SK-N-DZ (cell line): ENCODE measurements at regions not wholly inside any gene's neighbourhood (a gene's known extent, or its start where the extent isn't known, plus 50 kb on each side); places are given as distances from the start of the nearest gene placed in this dataset.

Experiments
- DNase-seq: peaks from one replicate; pipeline ENCODE4 v3.0.0-alpha.2; 2015; ENCODE audit warnings: low spot score

DNA sequence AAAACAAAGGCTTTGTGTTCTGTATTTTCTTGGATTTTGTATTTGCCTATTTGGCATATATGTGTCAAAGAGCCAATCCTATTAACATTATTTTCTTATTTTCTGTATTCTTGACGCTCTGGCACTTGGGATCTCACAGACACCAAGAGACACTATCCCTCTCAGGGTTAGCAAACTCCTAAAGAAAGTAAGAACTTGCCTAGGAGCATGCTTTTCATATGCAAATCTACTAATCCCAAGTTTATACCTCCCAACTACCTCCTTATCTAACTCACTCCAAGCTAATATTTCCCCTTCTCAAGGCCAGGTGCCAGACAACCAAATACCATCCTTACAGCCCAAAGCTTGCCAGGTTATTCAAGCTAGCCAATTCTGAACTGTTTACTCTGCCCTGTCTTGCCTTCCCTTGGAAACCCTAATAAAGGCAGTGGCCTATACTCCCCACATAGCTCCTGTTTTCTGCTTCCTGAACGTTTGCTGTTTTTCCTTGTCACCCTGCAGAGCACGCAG lies 455.4 kb upstream of the ANO3 start:
- no peak for DNase-seq

DNA sequence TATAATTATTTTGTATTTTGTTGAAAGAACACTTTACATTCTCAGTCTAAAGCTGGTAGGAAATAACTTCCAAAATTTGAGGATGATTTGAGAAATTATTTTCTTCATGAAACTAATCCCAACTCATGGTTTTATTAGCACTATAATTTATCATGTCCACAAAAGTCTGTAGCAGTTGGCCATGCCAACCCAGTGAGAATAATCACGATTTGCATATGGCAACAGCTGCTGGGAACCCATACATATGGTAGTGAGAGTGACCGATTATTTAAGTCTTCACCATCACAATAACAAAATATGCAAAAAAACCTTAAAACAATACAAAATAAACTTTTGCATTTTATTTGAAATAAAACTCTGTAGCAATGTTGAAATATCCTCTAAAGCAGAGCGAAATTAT lies 445.9 kb upstream of the ANO3 start:
- no peak for DNase-seq

DNA sequence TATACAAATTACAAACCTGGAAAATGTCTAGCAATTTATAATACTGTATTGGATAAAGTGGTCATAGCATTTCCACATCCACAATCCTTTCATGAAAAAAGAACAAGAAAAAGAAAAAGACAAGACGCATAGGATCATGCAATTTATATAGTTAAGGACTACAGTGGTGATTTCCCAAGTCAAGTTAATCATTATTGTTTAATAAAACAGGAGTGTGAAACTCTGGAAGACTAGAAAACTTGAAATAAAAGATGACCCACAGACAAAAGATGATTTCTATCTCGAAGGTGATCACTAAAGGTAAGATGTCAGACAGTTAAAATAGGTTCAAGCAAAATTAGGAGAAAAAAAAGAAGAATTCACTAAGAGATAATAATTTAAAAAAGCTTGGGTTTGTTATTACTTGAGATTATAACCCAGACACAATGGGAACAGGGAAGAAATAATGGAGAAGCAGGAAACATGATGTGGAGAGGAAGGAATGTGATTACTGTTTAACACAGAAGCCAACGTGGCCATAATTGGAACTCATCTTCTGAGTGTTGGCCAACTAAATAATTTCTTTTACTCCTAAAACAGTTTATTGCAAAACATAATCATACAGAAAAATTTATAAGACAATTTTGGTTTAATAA lies 441.2 kb upstream of the ANO3 start:
- DNase-seq, result no peak

DNA sequence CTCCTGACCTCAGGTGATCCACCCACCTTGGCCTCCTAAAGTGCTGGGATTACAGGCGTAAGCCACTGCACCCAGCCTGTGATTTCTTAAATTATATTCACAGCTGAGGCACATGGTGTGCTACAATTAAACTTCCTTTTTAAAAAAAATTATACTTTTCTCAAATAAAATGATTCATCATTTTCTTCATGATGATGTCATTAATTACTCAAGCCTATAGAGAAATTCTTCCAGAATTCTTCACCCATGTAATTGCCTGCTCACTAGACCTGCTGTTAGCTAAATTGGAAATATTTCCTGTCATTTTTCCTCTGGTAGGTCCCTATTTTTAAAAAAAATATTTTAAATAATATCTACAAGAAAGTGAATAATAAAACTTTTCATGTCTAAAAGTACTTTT lies 440.0 kb upstream of the ANO3 start:
- no peak for DNase-seq

DNA sequence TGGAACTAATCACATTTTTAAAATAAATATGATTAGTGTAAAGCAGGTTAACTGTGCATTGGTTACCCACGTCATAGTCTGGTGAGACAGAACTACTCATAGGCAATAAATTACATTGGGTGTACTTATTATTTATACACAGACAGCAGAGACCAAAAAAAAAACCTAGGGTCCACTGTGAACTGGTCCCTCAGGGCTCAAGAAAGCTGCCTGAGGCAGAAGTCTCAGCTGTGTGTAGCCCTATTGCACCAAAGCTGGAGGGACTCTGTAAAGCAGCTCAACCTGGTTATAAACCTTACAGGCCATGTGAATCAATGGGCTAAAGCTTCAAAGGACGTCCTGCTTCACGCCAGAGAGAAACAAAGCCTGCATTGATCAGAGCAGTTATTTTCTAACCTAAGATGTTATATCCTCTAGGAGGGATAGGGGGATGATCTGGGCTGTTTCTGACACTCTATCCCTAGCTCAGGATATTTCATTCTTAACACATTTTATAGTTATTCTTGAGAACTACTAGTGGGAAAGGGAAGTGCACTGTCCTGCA lies 432.2 kb upstream of the ANO3 start:
- DNase-seq, result no peak

DNA sequence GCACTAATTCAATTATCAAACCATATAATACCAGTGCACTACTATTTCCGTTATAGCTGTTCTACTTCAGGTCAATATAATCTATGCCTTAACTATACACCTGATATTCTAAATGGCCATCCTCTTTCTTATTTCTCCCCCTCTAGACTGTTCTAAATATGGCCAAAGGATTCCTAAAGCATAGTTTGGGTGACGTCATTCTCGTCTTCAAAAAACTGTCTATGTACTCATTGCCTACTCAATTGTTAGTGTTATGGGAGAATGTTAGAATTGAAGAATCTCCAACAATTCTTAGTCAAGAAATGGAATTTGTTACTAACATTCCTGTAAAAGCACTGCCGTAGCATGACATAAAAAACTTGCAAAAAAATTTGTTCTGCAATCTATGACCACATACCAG lies 431.1 kb upstream of the ANO3 start:
- DNase-seq, result no peak

DNA sequence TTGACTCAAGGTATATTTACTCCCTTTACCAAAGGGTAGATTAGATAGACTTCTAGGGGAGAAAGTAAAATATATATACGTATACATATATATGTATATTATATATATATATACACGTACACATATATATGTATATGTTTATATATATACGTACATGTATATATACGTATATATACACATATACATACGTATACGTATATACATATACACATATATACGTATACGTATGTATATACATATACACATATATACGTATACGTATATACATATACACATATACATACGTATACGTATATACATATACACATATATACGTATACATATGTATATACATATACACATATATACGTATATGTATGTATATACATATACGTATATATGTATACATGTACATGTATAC lies 430.5 kb upstream of the ANO3 start:
- DNase-seq, result no peak

DNA sequence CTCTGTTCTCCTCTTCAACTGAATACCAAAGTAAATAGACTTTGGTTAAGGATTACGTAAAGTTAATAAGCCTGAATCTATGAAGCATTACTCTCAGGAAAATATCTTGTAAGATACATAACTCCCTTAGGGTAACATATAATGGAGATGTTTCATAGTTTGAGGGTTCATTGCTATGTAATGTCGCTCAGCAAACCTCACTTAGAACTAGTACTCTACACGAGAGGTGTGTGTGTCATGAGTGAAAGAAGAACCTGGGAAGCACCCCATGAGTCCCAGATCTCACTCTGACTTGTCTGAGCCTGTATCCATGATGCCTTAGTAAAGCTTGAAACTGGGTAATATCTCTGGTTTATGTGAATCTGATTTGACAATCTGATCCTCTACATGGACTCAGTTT lies 429.5 kb upstream of the ANO3 start:
- DNase-seq, result no peak

DNA sequence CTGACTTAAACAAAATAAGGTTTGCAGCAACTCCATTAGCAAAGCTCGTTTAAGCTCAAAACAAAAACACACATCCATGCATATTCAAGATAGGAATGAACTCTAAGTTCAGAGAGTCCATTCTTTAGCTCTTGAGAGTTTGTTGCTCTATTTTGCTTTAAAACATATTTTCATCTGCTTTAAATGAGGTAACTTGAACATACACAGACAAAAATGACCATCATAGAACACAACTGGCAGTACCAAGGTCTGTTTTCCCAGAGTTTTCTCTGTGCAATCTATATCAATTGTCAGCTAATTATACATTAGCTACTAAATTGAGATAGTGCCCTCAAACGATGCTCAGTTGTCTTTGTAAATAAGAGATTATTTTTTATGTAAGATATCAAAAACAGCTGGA lies 423.2 kb upstream of the ANO3 start:
- DNase-seq, result no peak

DNA sequence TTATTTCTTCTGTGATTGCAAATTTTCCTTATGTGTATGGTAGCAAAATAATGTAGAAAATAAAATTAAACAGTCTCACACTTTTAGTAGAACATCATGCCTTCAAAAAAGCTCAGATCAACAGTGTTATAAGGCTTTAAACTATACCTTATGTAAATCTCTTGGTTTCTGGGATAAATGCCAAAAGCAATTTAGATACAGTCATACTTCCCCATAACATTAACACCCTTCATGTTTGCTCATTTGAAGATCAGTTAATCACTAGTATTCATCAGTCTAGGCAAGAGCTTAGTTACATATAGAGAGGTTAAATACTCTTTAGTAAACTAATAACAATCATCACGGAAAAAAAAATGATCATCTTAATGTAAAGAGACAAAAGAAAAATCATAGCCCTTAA lies 421.8 kb upstream of the ANO3 start:
- DNase-seq, result no peak

DNA sequence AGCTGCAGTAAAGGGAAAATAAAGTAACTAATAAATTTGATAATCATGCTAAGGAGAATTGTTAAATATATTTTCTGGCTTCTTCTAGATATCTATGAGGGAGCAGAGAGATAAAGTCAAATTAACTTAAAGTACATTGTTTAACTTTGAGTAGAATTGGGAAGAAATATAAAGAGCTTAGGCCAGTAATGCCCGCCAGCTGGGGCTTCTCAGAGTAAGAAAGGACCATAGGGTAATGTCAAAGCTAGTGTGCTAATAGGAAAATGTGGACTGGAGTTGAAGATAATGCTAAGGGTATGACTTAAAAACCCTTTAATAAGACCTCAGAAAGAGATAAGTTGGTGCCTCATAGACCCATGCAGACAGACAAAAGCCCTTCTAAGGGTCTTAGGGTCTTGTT lies 411.6 kb upstream of the ANO3 start:
- DNase-seq, result no peak

DNA sequence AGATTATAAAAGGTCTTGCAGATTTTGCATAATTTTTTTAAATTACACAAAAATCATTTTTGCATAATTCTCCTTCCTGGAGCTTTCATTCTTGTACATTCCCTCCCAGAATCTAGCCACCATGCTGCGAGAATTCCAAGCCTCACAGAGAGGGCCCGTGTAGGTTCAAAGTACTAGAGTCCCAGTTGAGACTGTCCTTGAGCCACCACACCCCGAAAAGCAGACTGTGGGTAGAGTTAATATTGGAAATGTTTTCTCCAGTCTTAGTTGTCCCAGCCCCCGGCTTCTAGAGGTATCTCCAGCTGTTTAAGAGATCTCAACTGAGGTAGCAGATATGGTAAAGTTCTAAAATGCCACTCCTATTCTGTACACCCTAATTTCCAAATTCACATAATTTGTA lies 407.3 kb upstream of the ANO3 start:
- DNase-seq, result no peak

DNA sequence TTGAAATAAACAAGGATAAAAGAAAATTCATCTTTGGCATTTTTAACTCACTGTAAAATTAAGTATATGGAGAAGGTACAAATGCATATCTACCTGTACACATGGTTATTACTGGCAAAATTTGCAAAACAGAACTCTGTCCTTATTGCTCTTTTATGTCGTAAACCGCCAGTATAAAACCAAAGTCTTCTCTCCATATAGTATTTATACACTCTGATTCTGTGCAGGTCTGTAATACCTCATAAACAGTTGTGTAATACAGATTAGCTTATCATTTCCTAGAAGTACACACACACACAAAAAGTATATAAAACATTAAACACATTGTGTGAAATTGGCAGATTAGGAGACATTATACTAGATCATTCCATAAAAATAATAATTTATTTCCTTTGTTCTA lies 406.6 kb upstream of the ANO3 start:
- DNase-seq, result no peak

DNA sequence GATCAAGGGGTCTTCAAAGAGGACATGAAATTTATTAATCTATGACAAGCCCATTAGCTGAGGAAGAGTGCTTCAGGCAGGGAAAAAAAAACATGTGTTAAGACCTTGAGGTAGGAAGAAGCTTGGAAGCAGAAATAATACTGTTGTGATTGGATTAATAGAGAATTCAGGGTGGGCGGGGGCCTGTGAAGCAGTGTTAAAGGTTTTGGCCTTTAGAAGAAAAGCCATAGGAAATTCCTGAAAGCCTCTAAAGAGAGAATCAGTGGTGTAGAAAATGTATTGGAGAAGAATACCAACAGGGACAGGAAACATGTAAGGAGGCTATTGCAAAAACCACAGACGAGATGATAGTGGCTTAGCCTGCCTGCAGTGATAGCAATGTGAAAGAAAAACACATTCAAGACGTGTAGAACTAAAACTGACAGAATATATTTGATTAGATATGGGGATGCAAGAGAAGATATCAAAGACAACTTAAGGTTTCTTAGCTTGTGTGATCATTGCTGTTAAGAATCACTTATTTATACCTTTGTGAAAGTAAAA lies 404.4 kb upstream of the ANO3 start:
- no peak for DNase-seq

DNA sequence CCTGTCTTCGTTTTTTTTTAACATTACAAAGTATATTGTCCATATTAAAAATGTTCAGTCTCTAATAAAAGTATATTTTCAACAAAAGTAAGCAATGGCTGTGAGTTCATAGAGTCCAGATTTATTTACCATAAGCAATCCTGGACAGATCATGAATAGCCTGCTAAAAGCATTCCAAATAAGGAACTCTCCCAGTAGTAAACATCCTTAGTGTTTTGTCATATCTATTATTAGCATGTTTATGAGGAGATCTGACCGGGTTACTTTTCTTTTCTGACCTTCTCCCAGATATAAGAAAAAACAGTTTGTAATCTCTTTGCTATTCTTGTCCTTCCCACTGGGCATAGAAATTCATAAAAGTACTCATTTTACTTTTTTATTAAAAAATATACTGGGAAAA lies 403.9 kb upstream of the ANO3 start:
- DNase-seq, result no peak

DNA sequence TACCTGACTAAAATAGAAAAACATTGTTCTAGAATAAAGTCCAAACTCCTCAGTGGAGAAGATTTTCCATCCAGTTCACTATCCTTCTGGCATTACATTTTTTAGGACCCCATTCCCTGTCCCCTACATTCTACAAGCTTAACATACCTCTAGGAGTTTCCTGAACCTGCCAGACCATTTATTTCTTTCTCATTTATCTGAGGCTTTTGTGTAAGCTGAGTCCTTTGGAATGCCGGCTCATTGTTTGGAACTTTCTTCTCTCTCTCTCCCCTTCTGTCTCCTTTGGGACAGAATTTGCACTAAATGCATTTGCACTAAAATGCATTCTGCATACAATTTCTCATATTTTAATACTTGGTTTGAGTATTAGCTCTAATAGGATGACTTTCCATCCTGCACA lies 393.0 kb upstream of the ANO3 start:
- no peak for DNase-seq

DNA sequence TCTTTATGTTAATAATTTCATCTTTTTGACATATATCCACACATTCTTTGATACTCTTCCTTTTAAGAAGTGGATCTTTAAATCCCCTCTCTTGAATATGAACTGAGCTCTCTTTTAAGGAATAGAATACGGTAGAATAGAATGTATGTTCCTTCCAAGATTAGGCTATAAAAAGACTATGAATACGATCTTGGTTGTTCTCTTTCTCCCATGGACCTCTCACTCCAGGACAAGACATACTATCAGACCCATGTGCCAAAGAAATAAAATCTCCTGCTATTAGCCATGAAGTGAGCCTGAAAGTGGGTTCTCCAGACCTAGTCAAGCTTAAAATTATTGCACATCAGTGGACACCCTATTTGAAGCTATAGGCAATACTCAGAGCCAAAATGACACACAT lies 392.2 kb upstream of the ANO3 start:
- no peak for DNase-seq

DNA sequence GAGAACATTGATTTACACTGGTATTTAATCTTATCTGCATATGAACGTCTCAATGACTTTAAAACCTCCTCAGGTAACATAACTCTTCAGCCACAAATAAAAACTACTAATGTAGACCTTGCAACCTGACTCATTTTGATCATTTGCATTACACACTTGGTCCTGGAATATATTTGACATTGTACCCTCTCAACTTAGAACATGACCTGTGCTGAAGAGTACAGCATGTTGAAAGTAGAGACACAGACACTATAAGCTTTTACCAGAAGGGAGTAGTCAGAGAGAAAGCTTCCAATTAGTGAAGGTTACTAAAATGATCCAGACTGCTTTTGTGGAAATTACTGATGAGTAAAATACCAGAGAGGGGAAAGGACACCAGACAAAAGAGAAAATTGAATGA lies 390.6 kb upstream of the ANO3 start:
- no peak for DNase-seq

DNA sequence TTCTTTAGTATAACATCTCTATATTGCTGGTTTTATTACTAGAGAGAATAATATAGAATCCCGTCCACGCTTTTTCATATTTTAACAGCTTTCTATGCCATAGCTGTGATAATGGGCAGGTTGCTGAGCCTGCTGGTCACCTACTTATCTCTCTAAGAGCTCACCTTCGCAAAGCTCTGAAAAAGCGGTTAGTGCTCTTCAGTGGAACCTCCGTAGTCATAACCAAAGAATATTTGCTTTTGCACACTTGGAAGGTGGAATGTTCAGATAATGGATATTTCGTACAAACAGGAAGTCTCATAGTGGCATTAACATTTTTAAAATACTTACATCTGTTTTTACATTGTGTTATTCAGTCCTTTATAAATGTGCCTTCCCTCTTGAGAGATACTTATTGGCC lies 388.9 kb upstream of the ANO3 start:
- no peak for DNase-seq

DNA sequence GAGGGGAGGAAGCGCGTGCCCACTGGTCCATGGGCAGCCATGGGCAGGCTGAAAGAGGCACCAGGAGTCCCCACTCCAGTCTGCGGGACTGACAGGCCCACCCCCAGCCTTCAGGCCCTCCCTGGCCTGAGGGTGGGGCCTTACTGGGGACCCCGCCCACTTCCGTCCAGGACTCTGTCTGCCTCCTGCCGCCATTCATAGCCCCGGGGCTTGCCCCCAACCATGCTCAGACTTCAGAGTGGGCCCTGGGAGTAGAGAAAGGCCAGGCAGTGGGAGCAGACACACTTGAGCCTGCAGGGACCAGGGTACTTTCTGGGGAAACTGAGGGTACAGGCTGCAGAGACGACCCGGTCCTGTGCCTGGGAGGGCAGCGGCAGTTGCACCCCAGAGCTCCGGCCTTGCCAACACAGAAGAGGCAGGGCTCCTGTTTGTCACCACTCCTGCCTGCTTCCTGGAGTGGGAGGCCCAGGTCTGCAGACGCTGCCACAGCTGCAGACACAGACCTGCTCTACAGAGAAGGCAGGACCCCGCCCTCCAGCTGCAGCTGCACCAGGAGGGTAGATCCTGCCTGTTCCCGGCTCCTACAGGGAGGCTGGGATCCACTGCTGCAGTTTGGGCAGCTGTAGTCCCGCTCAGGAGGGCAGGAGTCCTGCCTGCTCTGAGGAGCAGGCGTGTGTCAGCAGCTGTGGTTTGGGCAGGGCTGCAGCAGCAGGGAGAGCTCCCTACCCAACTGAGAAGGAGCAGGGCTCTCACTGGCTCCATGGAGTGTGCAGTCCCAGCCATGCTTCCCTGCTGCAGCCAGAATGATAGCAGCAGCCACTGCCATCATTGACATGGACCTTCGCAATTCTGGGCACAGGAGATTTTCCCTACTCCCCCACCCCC lies 387.9 kb upstream of the ANO3 start:
- DNase-seq, result peak; percentile 63

DNA sequence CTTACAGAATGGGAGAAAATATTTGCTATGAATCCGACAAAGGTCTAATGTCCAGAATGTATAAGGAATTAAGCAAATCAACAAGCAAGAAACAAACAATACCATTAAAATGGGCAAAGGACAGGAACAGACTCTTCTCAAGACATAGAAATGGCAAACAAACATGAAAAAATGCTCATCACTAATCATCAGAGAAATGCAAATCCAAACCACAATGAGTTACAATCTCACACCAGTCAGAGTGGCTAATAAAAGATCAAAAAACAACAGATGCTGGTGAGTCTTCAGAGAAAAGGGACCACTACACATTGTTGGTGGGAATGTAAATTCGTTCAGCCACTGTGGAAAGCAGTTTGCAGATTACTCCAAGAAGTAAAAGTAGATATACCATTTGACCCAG lies 382.0 kb upstream of the ANO3 start:
- no peak for DNase-seq

DNA sequence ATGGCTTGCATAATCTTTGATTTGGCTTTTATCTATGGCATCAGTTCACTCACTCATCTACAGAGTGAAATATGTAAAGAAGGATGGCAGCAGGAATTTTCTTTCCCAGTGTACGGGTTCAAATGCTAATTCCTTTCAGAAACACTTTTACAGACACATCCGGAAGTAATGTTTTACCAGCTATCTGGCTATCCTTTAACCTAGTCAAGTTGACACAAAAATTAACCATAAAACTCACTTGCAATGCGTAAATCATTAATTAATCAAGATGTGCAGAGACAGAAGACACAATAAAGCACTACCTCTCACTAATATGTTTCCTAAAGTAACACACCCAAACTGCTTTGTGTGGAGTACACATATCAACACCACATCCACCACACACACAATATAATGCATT lies 378.9 kb upstream of the ANO3 start:
- no peak for DNase-seq

DNA sequence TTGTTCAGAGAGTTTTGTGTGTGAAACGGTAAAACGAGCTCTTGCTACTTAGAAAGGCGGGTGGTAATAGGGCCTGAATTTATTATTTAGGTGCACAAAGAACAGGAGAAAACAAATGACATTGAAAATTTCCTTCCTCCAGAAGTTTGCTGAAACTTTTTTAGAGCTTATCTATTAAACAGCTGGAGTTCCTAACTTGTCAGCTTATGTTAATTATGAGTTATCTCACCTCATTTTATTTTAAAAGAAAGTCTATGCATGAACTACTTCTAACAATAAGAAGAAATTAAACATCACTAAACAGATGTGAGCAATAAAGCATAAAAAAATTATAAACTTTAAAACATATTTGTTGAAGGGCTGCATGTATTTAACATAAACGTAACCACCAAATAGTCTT lies 373.9 kb upstream of the ANO3 start:
- DNase-seq, result no peak
